Fibroblast of pulmonary artery (primary cell): ENCODE measurements at regions not wholly inside any gene's neighbourhood (a gene's known extent, or its start where the extent isn't known, plus 50 kb on each side); places are given as distances from the start of the nearest gene placed in this dataset.

ENCODE experiments used
- DNase-seq: peaks from one replicate; pipeline ENCODE4 v3.0.0-alpha.2; 2010; ENCODE audit warnings: low read depth
- H3K4me3 ChIP-seq: replicated peaks from 2 replicates; pipeline ENCODE4 v1.5.1; 2011; ENCODE audit warnings: low read depth, mild to moderate bottlenecking, control low read depth, low read length, moderate library complexity
- TF ChIP-seq, protein P1 (sequence below): IDR thresholded peaks from 2 replicates; pipeline ENCODE4 v1.5.1; 2011; ENCODE audit warnings: mild to moderate bottlenecking, control low read depth, low read length, inconsistent platforms; ENCODE audit errors: missing control alignments

DNA sequence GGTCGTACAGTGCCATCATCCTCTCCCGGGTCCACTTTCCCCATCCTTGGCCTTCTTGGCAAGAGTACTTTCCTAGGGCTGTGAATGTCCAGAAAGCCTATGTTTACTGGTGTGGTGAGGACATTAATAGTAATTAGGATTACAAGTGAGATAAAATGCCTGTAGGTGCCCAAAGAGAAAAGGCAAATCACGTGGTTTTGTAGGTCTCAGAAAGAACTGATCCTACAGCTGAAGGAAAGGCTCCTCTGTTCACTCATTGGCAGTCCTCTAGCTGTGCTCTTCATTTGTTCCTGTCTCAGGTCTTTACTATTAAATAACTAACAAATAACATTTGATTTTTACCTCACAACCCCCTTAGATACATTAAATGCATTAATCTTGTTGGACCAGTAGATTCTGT lies 220.1 kb upstream of the CBLB start:
- TF ChIP-seq, protein P1, sequence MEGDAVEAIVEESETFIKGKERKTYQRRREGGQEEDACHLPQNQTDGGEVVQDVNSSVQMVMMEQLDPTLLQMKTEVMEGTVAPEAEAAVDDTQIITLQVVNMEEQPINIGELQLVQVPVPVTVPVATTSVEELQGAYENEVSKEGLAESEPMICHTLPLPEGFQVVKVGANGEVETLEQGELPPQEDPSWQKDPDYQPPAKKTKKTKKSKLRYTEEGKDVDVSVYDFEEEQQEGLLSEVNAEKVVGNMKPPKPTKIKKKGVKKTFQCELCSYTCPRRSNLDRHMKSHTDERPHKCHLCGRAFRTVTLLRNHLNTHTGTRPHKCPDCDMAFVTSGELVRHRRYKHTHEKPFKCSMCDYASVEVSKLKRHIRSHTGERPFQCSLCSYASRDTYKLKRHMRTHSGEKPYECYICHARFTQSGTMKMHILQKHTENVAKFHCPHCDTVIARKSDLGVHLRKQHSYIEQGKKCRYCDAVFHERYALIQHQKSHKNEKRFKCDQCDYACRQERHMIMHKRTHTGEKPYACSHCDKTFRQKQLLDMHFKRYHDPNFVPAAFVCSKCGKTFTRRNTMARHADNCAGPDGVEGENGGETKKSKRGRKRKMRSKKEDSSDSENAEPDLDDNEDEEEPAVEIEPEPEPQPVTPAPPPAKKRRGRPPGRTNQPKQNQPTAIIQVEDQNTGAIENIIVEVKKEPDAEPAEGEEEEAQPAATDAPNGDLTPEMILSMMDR, result no peak
- no peak for DNase-seq
- no peak overlapping the region for H3K4me3 ChIP-seq

DNA sequence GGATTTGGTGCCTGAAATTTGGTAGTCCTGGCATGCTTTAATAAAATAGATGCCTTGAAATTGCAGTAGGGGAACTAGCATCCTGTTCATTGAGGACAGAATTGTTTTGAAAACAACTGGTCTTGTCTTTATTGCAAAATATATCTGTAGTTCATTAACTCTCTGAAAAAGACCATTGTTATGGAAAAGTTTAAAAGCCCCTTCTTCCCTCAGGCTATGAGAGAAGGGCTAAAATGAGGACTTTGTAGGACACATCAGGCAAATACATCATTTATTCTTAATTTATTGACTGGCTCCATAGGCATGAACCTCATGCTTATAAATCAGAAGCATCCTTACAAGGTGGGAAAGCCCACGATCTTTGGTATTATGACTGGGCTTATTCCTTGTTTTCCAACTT lies 221.0 kb upstream of the CBLB start:
- no peak overlapping the region for H3K4me3 ChIP-seq
- TF ChIP-seq, protein P1, result no peak
- no peak for DNase-seq

DNA sequence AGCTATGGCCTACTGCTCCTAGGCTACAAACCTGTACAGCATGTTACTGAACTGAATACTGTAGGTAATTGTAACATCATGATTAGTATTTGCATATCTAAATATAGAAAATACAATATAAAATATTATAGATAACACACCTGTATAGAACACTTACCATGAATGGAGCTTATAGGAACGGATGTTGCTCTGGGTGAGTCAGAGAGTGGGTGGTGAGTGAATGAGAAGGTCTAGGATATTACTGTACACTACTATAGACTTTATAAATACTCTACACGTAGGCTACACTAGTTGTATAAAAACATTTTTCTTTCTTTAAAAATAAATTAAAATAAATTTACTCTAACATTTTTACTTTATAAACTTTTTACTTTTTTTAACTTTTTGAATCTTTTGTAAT lies 224.0 kb upstream of the CBLB start:
- no peak for DNase-seq
- TF ChIP-seq, protein P1, result no peak
- H3K4me3 ChIP-seq, result no peak overlapping the region

DNA sequence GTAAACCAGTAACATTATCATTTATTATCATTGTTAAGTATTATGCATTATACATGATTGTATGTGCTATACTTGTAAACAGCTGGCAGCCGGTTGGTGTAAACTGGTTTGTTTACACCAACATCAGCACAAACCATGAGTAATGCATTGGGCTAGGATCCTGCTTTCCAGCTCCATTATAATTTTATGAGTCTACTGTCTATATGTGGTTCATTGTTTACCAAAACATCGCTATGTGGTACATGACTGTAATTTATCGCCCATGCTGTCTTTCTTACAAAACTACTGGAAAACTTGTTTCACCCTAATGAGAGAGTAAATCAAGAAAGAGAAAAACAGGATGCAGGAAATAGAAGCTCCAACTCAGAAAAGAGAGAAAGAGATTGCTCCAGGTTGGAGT lies 224.8 kb upstream of the CBLB start:
- TF ChIP-seq, protein P1, result no peak
- DNase-seq, result no peak
- H3K4me3 ChIP-seq, result no peak overlapping the region

DNA sequence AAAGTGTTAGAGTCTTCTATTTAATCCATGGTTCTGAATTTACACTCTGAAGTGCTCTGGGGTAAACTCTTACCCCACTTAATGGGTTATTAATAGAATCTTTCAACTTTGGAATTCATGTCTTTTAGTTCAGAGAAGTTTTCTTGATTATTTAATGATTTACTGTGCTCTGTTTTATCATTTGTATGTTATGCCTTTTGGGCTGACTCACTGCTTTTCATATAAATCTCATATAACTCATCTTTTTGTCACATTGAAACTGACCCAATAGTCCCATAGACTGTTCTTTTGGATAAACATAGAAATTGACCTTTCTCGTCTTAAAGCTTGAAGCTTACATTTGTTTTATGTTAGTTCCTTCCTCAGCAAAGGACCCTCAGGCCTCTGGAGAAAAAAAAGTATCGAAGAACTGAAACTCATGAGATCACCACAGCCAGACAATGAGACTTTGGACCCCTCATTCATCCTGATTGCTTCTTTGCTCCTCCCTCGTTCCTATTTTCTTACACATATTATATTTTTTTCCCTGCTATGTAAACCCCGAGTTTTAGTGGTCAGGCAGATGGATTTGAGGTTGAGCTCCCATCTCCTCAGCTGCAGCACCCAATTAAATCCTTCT lies 229.1 kb upstream of the CBLB start:
- TF ChIP-seq, protein P1, result no peak
- DNase-seq, result no peak
- H3K4me3 ChIP-seq, result no peak overlapping the region

DNA sequence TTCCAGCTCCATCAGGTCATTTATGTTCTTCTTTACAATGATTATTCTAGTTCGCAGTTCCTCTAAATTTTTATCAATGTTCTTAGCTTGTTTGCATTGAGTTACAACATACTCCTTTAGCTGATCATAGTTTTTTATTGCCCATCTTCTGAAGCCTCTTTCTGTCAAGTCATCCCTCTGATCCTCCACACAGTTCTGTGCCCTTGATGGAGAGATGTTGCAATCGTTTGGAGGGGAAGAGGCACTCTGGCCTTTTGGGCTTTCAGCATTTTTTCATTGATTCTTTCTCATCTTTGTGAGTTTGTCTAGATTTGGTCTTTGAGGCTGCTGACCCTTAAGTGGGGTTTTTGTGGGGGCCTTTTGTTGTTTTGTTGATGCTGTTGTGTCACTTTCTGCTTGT lies 234.6 kb upstream of the CBLB start:
- no peak overlapping the region for H3K4me3 ChIP-seq
- TF ChIP-seq, protein P1, result no peak
- DNase-seq, result no peak

DNA sequence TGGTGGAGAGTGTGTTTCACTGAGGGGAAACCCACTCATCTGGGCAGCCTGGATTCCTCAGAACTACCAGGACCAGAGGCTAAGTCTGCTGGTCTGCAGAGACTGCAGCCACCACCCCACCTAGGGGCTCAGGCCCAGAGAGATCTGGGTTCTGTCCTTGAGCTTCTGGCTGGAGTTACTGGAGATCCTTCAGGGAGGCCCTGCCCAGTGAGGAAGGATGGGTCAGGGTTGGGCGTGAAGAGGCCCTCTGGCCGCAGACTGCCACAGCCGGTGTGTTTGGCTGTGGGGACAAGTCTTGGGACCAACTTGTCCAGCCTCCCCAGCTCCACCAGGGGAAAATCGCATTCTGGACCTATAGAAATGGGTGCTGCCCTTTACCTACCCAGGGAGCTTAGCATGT lies 235.3 kb upstream of the CBLB start:
- TF ChIP-seq, protein P1, result no peak
- no peak for DNase-seq
- no peak overlapping the region for H3K4me3 ChIP-seq
